ENCODE measurements at regions not wholly inside any gene's neighbourhood (a gene's known extent, or its start where the extent isn't known, plus 50 kb on each side); places are given as distances from the start of the nearest gene placed in this dataset.

DNA sequence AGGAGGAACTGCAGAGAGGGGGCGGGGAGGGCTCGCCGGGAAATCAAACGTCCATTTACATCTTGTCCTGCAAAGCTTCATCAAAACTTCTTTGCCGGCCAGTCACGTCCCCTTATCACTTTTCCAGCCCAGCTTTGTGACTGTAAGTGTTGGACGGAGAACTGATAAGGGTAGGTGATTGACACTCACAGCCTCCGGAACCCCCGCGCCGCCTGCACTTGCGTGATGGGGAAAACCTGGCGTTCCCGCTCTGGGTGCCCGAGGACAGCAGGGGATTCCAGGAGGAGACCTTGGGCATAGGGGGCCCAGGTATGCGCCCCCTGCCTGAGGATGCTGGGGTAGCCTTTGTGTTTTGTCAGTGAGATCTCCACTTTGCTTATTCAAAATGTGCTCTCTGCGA is 72.8 kb upstream of the ANKRD34C start:
- no TSS peak for BruUV-seq (replicated peaks)
- intact Hi-C loops (cut with micrococcal nuclease): no loop called here
- no peaks in the 10 kb centered on the region for H4K20me1 ChIP-seq (ENCODE audit: insufficient read depth)
- no peak for ATAC-seq
- H3K4me2 ChIP-seq (ENCODE audit: low read length): no peak overlapping the region
- H3K36me3 ChIP-seq (ENCODE audit: control insufficient read depth in 1 of 2, insufficient read depth in 2 of 2, low read length in 2 of 2): no peaks in the 10 kb centered on the region
- H3K9me2 ChIP-seq (ENCODE audit: insufficient read depth): no peaks in the 10 kb centered on the region
- H3K9me3 ChIP-seq (ENCODE audit: control insufficient read depth in 1 of 2, insufficient read depth in 1 of 2, low read depth in 1 of 2, low read length in 2 of 2): no peaks in the 10 kb centered on the region
- no peak overlapping the region for H3K9ac ChIP-seq (ENCODE audit: low read length)
- ChIA-PET RAD21 (ENCODE audit: low non-redundant PET in 1 of 2, low total read pairs in 2 of 2, uncharacterized antibody in 2 of 2, unreplicated experiment in 2 of 2) (no interaction called here), CTCF (interaction anchor here (1.5 kb wide), 1 partner anchor 25 kb away, joined by 4 read pairs; no protein-coding TSS in a partner anchor), POLR2A (no interaction called here)
- no peaks in the 10 kb centered on the region for H3K4me1 ChIP-seq (ENCODE audit: control insufficient read depth in 1 of 2, insufficient read depth in 2 of 2, low read length in 2 of 2)
- no peak overlapping the region for H2AFZ ChIP-seq (ENCODE audit: low read depth, low read length, poor library complexity, severe bottlenecking)
- TF ChIP-seq, protein P1, sequence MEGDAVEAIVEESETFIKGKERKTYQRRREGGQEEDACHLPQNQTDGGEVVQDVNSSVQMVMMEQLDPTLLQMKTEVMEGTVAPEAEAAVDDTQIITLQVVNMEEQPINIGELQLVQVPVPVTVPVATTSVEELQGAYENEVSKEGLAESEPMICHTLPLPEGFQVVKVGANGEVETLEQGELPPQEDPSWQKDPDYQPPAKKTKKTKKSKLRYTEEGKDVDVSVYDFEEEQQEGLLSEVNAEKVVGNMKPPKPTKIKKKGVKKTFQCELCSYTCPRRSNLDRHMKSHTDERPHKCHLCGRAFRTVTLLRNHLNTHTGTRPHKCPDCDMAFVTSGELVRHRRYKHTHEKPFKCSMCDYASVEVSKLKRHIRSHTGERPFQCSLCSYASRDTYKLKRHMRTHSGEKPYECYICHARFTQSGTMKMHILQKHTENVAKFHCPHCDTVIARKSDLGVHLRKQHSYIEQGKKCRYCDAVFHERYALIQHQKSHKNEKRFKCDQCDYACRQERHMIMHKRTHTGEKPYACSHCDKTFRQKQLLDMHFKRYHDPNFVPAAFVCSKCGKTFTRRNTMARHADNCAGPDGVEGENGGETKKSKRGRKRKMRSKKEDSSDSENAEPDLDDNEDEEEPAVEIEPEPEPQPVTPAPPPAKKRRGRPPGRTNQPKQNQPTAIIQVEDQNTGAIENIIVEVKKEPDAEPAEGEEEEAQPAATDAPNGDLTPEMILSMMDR (IDR thresholded peaks at IDR 0.05 in 2 of 3, conservative IDR thresholded peaks at IDR 0.05 in 1 of 3; ENCODE audit: borderline replicate concordance in 1 of 3, insufficient read depth in 1 of 3, low read depth in 2 of 3, low read length in 2 of 3): peak in 2 of 3 experiments; percentile 25 to 26; a peak in 3 of 6 replicates
- no peak for TF ChIP-seq POLR2A (IDR thresholded peaks at IDR 0.05; ENCODE audit: borderline replicate concordance, extremely low read depth, insufficient read depth, insufficient read length)
- TF ChIP-seq, protein P2, sequence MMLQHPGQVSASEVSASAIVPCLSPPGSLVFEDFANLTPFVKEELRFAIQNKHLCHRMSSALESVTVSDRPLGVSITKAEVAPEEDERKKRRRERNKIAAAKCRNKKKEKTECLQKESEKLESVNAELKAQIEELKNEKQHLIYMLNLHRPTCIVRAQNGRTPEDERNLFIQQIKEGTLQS (IDR thresholded peaks at IDR 0.05): no peak
- no peak overlapping the region for H3K4me3 ChIP-seq (replicated peaks in 1 of 2; ENCODE audit: low read depth in 1 of 2, low read length in 2 of 2)
- H3K79me2 ChIP-seq (ENCODE audit: insufficient read depth, low read length): no peaks in the 10 kb centered on the region
- DNase-seq (ENCODE audit: low read depth, low spot score): no peak
- H3K27me3 ChIP-seq (ENCODE audit: insufficient read depth, low read length): peaks cover 64% of the 10 kb centered on the region; the same call in 1 of the 2 replicates
- H3K27ac ChIP-seq (ENCODE audit: low read depth, low read length): no peak overlapping the region

GRCh38 chr15:79209116-79209515 is 73.4 kb upstream of the ANKRD34C start:
- ChIA-PET POLR2A (no interaction called here), CTCF (interaction anchor here (1.5 kb wide), 1 partner anchor 24 kb away, joined by 4 read pairs; no protein-coding TSS in a partner anchor), RAD21 (ENCODE audit: low non-redundant PET in 1 of 2, low total read pairs in 2 of 2, uncharacterized antibody in 2 of 2, unreplicated experiment in 2 of 2) (interaction anchor here in 1 of 2 experiments (1.3 kb wide), 1 partner anchor 181 kb away, joined by 3 read pairs; no protein-coding TSS in a partner anchor)
- no peaks in the 10 kb centered on the region for H3K79me2 ChIP-seq (ENCODE audit: insufficient read depth, low read length)
- intact Hi-C loops (cut with micrococcal nuclease): no loop called here
- H3K4me2 ChIP-seq (ENCODE audit: low read length): no peak overlapping the region
- H3K4me3 ChIP-seq (replicated peaks in 1 of 2; ENCODE audit: low read depth in 1 of 2, low read length in 2 of 2): no peak overlapping the region
- H3K27ac ChIP-seq (ENCODE audit: low read depth, low read length): no peak overlapping the region
- DNase-seq (ENCODE audit: low read depth, low spot score) (no peak), ATAC-seq (no peak)
- no peaks in the 10 kb centered on the region for H3K9me2 ChIP-seq (ENCODE audit: insufficient read depth)
- H3K27me3 ChIP-seq (ENCODE audit: insufficient read depth, low read length): peaks cover 64% of the 10 kb centered on the region
- H3K4me1 ChIP-seq (ENCODE audit: control insufficient read depth in 1 of 2, insufficient read depth in 2 of 2, low read length in 2 of 2): no peaks in the 10 kb centered on the region
- no peaks in the 10 kb centered on the region for H3K36me3 ChIP-seq (ENCODE audit: control insufficient read depth in 1 of 2, insufficient read depth in 2 of 2, low read length in 2 of 2)
- no peak overlapping the region for H3K9ac ChIP-seq (ENCODE audit: low read length)
- no peak overlapping the region for H2AFZ ChIP-seq (ENCODE audit: low read depth, low read length, poor library complexity, severe bottlenecking)
- no peaks in the 10 kb centered on the region for H3K9me3 ChIP-seq (ENCODE audit: control insufficient read depth in 1 of 2, insufficient read depth in 1 of 2, low read depth in 1 of 2, low read length in 2 of 2)
- BruUV-seq (replicated peaks): no TSS peak
- no peaks in the 10 kb centered on the region for H4K20me1 ChIP-seq (ENCODE audit: insufficient read depth)
- TF ChIP-seq FOSL1 (IDR thresholded peaks at IDR 0.05; ENCODE audit: low read depth) (no peak), YY1 (IDR thresholded peaks at IDR 0.05; ENCODE audit: extremely low read depth, insufficient replicate concordance, low read depth, low read length) (no peak), SP1 (IDR thresholded peaks at IDR 0.05; ENCODE audit: low read depth) (no peak), EZH2phosphoT487 (IDR thresholded peaks at IDR 0.05; ENCODE audit: borderline replicate concordance) (no peak), CBX3 (IDR thresholded peaks at IDR 0.05; ENCODE audit: low read depth) (no peak), TCF7L2 (IDR thresholded peaks at IDR 0.05; ENCODE audit: borderline replicate concordance, extremely low read depth, insufficient read depth, insufficient read length) (no peak), CEBPB (IDR thresholded peaks at IDR 0.05; ENCODE audit: low read depth) (no peak), SRF (IDR thresholded peaks at IDR 0.05; ENCODE audit: low read depth) (no peak), ZFX (IDR thresholded peaks at IDR 0.05) (no peak), MAX (IDR thresholded peaks at IDR 0.05) (no peak)
- TF ChIP-seq, protein P3, sequence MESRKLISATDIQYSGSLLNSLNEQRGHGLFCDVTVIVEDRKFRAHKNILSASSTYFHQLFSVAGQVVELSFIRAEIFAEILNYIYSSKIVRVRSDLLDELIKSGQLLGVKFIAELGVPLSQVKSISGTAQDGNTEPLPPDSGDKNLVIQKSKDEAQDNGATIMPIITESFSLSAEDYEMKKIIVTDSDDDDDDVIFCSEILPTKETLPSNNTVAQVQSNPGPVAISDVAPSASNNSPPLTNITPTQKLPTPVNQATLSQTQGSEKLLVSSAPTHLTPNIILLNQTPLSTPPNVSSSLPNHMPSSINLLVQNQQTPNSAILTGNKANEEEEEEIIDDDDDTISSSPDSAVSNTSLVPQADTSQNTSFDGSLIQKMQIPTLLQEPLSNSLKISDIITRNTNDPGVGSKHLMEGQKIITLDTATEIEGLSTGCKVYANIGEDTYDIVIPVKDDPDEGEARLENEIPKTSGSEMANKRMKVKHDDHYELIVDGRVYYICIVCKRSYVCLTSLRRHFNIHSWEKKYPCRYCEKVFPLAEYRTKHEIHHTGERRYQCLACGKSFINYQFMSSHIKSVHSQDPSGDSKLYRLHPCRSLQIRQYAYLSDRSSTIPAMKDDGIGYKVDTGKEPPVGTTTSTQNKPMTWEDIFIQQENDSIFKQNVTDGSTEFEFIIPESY (IDR thresholded peaks at IDR 0.05; ENCODE audit: extremely low read depth, insufficient replicate concordance, low read length): no peak
